ENCODE measurements at regions not wholly inside any gene's neighbourhood (a gene's known extent, or its start where the extent isn't known, plus 50 kb on each side); places are given as distances from the start of the nearest gene placed in this dataset.

DNA sequence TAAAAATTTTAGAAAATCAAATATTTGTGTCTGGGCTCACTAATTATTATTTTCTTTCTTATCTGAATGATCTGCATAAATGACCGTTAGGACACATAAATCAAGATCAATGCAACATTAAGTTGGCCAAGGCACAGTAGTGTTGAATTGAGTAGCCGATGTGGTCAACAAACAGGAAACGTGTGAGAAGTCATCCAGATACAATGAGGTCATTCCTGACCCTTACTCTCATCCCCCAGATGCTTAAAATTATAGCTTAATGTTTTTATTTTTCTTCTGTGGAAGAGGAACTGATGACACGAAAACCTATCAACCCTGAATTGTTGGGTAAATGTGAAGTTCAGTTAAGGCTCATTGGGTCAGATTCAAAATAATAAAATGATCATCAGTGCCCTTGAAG, 222.9 kb downstream of the RFC3 start:
- DNase-seq (ENCODE audit: low spot score), result no peak

DNA sequence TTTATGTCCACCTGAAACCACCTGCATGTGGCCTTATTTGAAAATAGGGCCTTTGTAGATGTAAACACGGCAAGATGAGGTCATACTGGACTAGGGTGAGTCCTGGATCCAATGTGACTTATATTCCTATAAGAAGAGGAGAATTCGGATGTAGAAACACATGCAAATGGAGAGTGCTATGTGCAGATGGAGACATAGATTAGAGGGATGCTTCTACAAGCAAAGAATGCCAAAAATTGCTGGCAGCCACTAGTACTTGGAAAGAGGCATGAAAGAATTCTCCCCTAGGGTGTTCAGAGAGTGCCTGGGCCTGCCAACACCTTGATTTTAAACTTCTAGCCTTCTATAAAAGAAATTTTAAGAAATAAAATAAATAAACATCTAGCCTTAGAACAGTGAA, 226.1 kb downstream of the RFC3 start:
- no peak for DNase-seq (ENCODE audit: low spot score)

DNA sequence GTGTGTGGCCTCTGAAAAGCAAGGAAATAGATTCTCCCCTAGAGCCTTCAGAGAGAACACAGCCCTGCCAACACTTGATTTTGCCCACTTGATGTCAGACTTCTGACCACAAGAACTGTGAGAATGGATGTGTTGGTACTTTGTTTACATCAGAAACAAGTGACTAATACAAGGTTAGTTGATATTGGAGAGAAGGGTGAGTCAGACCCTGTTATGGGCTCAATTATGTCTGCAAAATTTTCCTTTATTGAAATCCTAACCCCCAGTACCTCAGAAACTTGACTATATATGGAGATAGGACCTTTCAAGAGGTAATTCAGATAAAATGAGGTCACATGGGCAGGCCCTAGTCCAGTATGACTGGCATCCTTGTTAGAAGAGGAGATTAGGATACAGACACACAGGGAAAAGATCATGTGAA, 226.7 kb downstream of the RFC3 start:
- DNase-seq (ENCODE audit: low spot score), result no peak

DNA sequence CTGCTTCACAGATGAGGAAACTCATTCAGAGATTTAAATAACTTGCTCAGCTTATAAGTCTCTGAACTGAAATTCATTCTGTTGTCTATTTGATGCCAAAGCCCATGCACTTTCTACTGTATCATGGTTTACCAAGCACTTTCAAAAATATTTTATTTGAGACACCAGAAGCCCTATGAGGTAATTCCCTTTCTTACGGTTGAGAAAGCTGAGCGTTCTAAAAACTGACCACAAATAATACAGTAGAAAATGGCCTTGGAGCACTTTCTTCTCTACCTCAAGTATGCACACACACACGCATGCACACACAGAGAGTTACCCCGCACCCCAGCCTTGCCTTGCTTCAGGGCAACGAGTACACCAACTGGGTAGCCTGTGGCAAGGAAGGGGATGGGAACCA, 228.5 kb downstream of the RFC3 start:
- DNase-seq (ENCODE audit: low spot score), result no peak

DNA sequence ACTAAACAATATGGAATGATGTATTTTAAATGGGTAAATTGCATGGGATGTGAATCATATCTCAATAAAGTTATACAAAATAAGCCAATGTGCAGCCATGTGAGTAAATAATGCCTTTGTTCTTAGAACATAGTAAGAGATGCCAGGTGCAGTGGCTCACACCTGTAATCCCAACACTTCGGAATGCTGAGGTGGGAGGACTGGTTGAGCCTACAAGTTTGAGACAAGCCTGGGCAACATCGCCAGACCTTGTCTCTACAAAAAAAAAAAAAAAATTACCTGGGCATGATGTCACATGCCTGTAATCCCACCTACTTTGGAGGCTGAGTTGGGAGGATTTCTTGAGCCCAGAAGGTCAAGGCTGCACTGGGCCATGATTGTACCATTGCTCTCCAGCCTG, 230.7 kb downstream of the RFC3 start:
- no peak for DNase-seq (ENCODE audit: low spot score)

DNA sequence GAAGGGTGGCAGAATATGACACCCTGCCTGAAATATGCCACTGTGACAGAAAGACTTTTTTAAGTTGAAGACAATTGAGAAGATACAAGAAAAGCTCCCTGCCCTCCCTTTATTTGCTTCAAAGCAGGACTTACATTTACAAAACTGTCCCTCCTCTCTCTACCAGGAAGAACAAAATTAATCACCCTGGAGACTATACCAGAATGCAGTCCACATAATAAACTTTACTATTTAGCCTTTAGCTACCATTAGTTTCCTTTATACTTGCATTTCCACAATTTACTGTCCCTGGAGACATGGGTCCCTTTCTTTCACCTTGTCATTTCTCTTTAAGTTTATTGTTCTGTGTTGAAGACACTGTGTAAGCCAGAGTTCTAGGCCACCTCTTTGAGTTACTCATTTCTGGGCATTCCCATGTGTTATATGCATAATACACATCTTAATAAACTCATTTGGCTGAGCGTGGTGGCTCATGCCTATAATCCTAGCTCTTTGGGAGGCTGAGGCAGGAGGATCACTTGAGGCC, 238.8 kb downstream of the RFC3 start:
- no peak for DNase-seq (ENCODE audit: low spot score)

DNA sequence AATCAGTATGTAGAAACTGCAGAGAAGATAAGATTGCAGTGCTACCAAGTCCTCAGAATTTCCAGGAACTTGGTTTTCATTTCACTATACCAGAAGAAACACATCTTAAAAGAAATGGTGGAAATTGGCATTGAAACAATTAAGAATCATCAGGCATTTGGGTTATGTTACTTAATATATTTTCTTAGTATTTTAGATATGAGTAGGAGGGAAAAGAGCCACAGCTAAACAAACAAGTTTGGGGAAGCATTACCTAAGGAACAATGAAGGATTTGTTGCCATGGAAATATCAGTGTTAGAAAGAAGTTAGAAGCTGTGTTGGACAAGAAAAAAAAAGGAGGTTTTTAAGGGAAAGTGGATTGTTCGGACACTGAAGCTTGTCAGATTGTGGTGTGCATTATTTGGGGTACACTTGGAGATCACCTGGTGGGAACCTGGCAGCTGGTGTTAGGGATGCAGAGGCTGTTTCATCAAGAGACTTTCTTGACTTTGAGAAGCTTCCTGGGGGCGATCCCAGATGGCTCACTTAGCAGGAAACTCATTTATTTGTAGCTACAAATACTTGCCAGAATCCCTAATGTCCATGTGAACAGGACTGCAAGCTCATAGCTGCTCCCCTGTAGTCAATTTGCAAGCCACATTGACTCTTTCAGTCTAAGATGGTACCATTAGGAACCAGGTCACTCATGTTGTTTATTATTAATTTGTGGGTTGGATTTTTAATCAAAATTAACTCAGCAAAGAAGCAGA, 246.7 kb downstream of the RFC3 start:
- DNase-seq (ENCODE audit: low spot score), result no peak

DNA sequence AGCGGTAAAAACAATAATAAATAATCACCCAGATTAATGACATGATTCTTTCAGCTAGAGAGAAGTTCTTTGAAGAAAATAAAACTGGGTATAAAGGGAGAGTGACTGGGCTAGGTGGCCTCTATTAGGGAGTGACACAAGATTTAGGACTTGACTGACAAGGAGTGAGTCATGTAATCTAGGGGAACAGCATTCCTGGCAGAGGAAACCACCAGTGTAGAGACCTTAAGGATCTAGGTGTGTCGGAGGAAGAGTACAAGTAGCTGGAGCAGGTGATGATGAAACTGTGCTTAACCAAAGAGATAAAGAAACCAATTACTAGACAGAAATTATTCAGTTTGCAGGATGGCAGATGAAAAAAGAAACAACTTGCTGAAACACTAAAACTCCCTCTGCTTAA, 248.0 kb downstream of the RFC3 start:
- DNase-seq (ENCODE audit: low spot score), result no peak

DNA sequence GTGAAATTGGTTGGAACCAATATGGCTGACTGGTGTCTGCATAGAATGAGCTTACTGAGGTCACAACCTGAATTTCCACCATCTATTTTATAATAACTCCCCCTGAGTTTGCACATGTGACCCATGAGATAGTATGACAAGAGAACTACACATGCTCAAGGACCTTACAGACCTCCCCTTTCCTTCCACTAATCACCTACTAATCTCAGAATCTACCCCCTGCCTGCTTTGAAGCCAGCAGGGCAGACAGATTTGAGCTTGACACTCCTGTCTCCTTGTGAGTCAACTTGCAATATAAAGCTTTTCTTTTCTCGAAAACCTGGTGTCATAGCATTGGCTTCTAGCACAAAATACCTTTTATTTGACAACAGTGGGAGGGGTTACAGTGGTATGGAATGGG, 248.4 kb downstream of the RFC3 start:
- no peak for DNase-seq (ENCODE audit: low spot score)

DNA sequence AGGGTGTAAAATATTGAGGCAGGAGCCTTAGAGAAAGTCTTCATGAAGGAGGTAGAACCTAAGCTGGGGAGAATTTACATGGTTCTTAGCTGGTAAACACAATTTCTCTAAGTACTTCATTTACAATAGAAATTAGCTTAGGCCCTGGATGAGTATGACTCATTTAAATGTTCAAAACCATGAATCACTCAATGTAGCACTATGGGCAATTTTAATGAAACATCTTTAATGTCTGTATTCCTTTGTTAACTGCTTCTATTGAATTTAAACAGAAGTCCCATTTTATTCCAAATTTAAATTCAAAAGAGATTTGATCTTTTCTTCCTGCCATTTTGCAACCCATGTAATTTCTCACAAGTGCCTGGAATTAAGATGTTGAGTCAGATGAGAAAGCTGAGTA, 252.1 kb downstream of the RFC3 start:
- no peak for DNase-seq (ENCODE audit: low spot score)

DNA sequence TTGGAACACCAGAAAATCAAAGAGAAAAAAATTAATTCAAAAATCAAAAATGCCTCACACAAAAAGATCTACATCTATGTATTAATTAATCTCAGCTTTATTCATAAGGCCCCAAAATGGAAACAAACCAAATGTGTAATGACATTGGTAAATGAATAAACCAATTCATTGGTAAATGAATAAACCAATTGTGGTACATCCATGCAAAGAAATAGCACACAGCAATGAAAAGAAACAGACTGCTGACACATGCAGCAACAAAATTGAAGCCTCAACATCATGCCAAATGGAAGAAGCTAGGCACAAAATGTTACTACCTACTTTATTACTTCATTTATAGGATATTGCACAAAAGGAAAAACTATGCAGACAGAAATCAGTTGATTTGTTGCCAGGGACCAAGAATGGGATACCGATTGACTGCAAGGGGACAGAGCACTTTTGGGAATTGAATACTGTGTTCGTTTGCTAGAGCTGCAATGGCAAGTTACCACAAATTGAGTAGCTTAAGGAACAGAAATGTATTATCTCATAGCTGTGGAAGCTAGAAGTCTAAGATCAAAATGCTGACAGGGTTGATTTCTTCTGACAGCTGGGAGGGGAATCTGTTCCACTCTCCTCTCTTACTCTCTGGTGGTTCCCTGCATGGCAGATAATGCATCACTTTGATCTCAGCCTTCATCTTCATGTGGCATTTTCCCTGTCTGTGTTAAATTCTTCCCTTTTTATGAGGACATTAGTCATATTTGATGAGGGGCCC, 252.8 kb downstream of the RFC3 start:
- DNase-seq (ENCODE audit: low spot score), result no peak

DNA sequence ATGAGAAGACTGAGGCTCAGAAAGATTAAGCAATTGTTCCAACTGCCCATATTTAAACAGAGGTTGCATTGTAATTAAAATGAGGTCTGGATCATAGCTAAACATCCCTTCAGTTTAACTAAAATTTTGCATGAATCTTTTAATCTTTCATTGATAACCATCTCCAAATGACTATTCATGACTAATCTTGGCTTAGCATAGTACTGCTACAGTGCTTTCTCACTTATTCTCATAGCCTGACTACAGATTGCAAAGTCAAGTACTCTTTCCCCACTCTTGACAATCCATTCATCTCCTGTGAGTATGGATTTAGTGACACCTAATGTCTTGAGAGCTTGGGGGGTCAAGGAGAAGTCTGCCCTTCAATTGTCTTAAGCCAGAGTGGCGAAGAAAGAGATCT, 258.4 kb downstream of the RFC3 start:
- no peak for DNase-seq (ENCODE audit: low spot score)

DNA sequence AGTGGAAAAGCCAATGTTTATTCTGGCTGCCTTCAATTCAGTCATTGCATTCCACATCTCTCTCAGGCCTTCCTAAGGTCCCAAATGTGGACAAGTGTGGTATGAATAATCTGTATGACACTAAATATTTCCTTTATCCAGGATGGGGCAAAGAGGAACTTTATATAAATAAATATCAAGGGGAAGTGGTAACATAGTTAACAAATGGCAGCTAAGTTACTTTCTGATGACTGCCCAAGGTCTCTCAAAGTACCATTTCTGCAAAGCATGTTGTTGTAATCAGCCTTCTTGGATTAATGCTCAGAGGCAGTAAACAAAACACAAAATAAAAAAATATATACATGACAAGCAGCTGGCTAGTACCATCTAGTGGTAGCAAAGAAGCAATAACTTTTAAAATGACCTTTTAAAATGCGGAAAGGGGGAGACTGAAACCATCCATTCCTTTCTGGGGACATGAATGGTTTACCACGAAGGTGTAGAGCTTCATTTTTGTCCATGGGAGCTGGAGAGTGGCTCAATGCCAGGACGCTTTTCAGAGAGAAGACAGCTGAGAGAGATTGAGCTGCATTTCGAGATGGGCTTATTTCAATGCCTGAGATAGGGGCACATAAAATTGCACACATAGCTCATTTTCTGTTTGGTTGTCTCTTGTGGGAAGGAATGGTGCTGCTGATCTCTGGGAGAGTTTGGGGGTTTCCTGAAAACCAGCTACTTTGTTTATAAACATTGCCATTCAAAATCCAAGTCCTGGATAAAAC, 259.2 kb downstream of the RFC3 start:
- peak; percentile 30 for DNase-seq (ENCODE audit: low spot score)

DNA sequence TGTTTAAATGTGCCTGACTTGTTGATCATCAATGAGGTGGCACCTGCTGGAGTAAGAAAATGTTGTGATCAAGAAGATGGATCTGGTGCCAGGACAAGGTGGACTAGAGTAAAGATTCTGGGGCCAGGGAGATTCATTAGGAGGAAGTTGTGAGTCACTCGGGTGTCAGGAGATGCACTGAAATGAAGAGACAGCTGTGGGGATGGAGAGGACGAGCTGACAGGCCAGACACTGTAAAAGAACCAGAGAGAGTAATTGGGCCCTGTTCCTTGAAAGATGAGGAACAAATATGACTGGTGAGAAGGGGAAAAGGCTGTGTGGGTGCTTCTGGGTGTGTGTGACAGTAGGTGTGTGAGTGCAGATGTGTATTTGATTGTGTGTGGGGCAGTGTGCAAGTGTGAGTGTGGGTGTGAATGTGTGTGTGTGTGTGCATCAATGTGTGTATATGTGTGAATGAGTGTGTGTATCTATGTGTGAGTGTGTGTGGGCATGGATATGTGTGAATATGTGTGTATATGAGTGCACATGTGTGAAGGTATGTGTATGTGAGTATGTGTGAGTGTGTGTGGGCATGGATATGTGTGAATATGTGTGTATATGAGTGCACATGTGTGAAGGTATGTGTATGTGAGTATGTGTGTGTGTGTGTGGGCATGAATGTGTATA, 260.5 kb downstream of the RFC3 start:
- no peak for DNase-seq (ENCODE audit: low spot score)

DNA sequence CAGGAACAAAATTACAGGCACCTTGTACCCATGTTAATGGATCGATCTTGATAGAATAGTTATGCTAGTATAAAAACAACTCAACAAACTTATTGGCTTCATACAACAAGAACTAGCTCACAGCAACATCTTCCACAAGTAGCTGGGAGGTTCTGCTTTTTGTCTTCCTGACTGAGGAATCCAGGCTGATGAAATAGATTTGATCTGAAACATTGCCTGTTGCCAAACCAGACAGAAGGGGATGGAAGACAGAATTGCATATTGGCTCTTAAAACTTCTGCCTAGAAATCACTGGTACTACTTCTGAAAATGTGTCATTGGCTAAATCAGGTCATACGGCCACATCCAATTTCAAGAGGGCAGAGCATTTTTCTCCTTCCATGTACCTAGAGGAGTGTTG, 267.3 kb downstream of the RFC3 start:
- no peak for DNase-seq (ENCODE audit: low spot score)

DNA sequence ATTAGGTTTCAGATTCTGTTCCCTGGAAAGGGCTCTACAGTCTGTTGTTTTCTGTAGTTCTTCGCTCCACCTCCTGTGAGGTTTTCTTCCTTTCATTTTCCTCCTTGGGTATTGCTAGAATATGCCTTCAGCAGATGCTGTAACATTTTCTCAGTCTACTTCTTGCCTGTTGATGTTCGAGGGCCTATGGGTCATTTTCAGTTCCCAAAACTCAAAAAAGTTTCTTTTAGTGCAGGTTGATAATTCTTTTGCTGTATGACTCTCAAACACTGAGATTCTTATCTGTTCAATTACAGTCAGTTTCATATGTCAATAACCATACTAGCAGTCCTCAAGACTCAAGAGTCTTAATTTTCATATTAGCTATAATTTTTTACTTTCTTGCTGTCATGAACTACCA, 268.3 kb downstream of the RFC3 start:
- DNase-seq (ENCODE audit: low spot score), result no peak

DNA sequence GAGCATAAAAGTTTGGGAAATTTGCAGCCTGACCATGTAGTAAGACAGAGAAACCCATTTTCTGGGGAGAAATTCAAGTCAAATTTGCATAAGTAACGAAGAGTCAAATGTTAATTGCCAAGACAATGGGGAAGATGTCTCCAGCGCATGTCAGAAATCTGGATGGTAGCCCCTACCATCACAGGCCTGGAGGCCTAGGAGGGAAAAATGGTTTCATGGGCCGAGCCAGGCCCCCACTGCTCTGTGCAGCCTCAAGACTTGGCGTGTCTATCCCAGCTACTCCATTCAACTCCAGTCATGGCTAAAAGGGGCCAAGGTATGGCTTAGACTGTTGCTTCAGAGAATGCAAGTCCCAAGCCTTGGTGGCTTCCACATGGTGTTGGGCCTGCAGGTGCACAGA, 269.8 kb downstream of the RFC3 start:
- no peak for DNase-seq (ENCODE audit: low spot score)

DNA sequence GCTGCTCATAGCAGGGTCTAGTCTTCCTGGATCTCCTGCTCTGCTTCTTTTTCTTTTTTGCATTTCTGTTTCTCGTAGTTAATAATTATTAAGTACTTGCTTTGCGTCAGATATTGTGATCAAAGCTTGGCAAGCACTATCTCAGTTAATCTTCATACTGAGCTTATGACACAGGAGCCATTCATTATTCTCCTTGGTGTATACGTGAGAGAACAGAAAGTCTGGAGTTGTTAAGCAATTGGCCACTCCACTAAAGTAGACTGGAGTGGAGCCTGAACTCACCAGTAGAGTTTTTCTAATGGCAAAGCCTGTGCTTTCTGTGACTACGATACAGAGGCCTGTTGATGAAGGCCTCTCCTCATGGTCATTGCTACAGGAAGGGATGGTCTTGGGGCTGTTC, 285.9 kb downstream of the RFC3 start:
- DNase-seq (ENCODE audit: low spot score), result no peak

DNA sequence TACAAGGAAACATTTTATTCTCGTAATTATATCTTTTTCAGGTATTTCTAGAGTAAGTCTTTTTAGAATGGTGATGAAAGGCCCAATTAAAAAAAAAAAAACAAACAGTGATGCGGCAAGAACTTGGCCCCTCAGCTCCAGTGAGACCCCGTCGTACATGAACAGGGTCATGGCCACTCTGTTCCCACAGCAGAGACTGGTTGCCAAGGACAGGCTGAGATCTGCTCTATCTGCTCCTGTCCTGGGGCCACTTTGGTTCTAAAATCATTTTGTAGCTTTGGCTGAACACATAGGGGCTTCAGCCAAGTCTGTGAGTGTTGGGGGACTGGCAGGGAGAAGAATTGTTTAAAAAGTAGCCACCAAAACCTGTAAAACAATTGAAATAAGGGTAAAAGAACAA, 286.9 kb downstream of the RFC3 start:
- DNase-seq (ENCODE audit: low spot score), result no peak

DNA sequence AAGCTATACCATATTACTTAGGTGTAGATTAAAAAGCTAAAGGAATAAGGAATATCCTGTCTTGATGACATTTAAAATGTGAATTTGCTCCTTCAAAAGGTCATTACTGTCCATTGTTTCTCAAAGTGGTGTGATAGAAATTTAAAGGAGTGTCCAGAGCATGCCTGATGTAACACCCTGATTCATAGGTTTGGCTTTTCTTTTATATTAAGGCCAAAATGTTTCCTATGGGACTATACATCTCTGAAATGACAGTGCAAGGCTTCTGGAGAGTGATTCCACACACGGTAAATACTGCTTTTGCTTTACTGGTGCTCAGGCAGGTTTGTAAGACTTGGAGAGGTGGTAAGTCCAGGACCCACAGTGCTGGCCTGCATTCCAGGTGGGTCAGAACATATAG, 289.9 kb downstream of the RFC3 start:
- DNase-seq (ENCODE audit: low spot score), result no peak

DNA sequence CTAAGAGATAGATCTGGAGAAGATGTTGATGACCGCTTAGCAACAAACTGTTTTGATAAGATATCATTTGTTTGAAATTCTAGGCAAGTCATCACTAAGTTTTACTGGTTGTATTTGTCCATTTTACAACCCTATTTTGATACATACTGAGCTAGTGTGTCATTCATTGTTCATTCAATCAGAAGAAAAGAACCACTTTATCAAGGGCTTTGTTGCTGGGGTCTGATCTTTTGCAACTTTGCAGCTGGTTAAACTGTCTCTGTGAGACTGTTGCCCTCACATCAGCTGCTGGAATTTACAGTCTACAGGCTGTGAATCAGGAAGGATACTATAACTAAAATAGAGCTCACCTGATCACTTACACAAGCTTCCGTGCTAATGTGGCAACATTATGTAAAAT, 290.5 kb downstream of the RFC3 start:
- no peak for DNase-seq (ENCODE audit: low spot score)

DNA sequence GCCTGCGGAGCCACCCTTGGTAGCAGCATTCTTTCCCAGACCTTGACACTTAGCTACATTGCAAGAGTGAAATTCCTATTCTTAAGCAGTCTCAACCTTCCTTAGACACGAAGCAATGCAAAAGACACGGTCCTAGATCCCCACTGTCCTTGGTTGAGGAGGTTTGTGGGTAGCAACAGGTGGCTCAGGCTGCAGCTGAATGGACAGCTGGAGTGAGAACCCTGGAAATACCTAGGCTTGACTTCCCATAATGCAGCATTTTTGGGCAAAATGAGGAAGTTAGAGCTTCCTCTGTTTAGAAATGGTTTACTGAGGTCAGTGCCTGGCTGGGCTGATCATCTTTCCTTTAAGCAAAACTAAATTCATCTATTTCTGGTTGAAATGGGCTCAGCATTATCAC, 296.6 kb downstream of the RFC3 start:
- no peak for DNase-seq (ENCODE audit: low spot score)

Data from iPS-NIHi11 (cell line).